NCI-H2171 treated with DMSO at 0.1 percent for 48 hours (cell line): ENCODE measurements at regions not wholly inside any gene's neighbourhood (a gene's known extent, or its start where the extent isn't known, plus 50 kb on each side); places are given as distances from the start of the nearest gene placed in this dataset.

Experiments used
- DNase-seq: peaks from one replicate; lab custom pipeline; 2025; lab: John Stamatoyannopoulos, UW

- no peak for DNase-seq
Observed at GRCh38 chr6:128827675-128828464, 55.1 kb upstream of the LAMA2 start.

- no peak for DNase-seq
Observed at GRCh38 chr6:128826606-128827005, 56.3 kb upstream of the LAMA2 start.

GRCh38 chr6:128822271-128822670 is 60.7 kb upstream of the LAMA2 start:
- DNase-seq, result no peak

GRCh38 chr6:128821116-128821515 is 61.8 kb upstream of the LAMA2 start:
- DNase-seq, result no peak

- no peak for DNase-seq
Observed at GRCh38 chr6:128808856-128809255, 74.1 kb upstream of the LAMA2 start.

- DNase-seq, result peak; percentile 34
Observed at GRCh38 chr6:128807577-128807976, 75.4 kb upstream of the LAMA2 start.

- no peak for DNase-seq
Observed at GRCh38 chr6:128806261-128806660, 76.7 kb upstream of the LAMA2 start.

GRCh38 chr6:128803911-128804310 is 79.0 kb upstream of the LAMA2 start:
- no peak for DNase-seq

- no peak for DNase-seq
Observed at GRCh38 chr6:128801621-128802020, 81.3 kb upstream of the LAMA2 start.

GRCh38 chr6:128784266-128784665 is 98.7 kb upstream of the LAMA2 start:
- no peak for DNase-seq

- DNase-seq, result no peak
Observed at GRCh38 chr6:128768187-128768586, 114.8 kb upstream of the LAMA2 start.

GRCh38 chr6:128767705-128768104 is 115.2 kb upstream of the LAMA2 start:
- DNase-seq, result no peak

GRCh38 chr6:128767150-128767549 is 115.8 kb upstream of the LAMA2 start:
- DNase-seq, result no peak

GRCh38 chr6:128763599-128764300 is 119.2 kb upstream of the LAMA2 start:
- DNase-seq, result no peak

GRCh38 chr6:128759901-128760300 is 123.0 kb upstream of the LAMA2 start:
- DNase-seq, result no peak

GRCh38 chr6:128759447-128759846 is 123.5 kb upstream of the LAMA2 start:
- DNase-seq, result no peak

- DNase-seq, result no peak
Observed at GRCh38 chr6:128757961-128758360, 125.0 kb upstream of the LAMA2 start.

- no peak for DNase-seq
Observed at GRCh38 chr6:128754658-128755256, 128.2 kb upstream of the LAMA2 start.

- DNase-seq, result no peak
Observed at GRCh38 chr6:128743974-128744765, 138.8 kb upstream of the LAMA2 start.

GRCh38 chr6:128742900-128743299 is 140.0 kb upstream of the LAMA2 start:
- no peak for DNase-seq

GRCh38 chr6:128740951-128741350 is 142.0 kb upstream of the LAMA2 start:
- no peak for DNase-seq

GRCh38 chr6:128739112-128739511 is 143.8 kb upstream of the LAMA2 start:
- DNase-seq, result no peak
